Neural cell (in vitro differentiated cells): ENCODE measurements at regions not wholly inside any gene's neighbourhood (a gene's known extent, or its start where the extent isn't known, plus 50 kb on each side); places are given as distances from the start of the nearest gene placed in this dataset.

Source experiments
- EP300 ChIP-seq: fragments of 450-650 bp; conservative IDR thresholded peaks from 2 replicates; pipeline ENCODE4 v1.6.1; 2014; ENCODE audit warnings: antibody characterized with exemption, mild to moderate bottlenecking, moderate library complexity; ENCODE audit not compliant: poor library complexity, severe bottlenecking
- EZH2 ChIP-seq: fragments of 200-600, 300-800 bp; shearing (Covaris generic), sonication (generic); IDR thresholded peaks from 2 replicates; pipeline ENCODE4 v1.6.1; 2014; ENCODE audit warnings: antibody characterized with exemption, low read length, borderline replicate concordance, mild to moderate bottlenecking; ENCODE audit not compliant: insufficient read depth, poor library complexity, severe bottlenecking
- TF ChIP-seq, protein P1 (sequence below): fragments of 450-650 bp; IDR thresholded peaks from 2 replicates; pipeline ENCODE4 v1.5.1; 2014; ENCODE audit warnings: antibody characterized with exemption, mild to moderate bottlenecking, moderate library complexity; ENCODE audit not compliant: poor library complexity, severe bottlenecking

GRCh38 chr1:101152633-101153032, 84.2 kb upstream of the S1PR1 start:
- TF ChIP-seq, protein P1, sequence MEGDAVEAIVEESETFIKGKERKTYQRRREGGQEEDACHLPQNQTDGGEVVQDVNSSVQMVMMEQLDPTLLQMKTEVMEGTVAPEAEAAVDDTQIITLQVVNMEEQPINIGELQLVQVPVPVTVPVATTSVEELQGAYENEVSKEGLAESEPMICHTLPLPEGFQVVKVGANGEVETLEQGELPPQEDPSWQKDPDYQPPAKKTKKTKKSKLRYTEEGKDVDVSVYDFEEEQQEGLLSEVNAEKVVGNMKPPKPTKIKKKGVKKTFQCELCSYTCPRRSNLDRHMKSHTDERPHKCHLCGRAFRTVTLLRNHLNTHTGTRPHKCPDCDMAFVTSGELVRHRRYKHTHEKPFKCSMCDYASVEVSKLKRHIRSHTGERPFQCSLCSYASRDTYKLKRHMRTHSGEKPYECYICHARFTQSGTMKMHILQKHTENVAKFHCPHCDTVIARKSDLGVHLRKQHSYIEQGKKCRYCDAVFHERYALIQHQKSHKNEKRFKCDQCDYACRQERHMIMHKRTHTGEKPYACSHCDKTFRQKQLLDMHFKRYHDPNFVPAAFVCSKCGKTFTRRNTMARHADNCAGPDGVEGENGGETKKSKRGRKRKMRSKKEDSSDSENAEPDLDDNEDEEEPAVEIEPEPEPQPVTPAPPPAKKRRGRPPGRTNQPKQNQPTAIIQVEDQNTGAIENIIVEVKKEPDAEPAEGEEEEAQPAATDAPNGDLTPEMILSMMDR, result no peak
- TF ChIP-seq EP300, result no peak
- no peak for TF ChIP-seq EZH2
